Activated CD8-positive, alpha-beta memory T cell treated with anti-CD3 and anti-CD28 coated beads, Interleukin-2, amount 10 ng/mL, durations not matched to agents 7 days and 5 days (primary cell): ENCODE measurements at regions not wholly inside any gene's neighbourhood (a gene's known extent, or its start where the extent isn't known, plus 50 kb on each side); places are given as distances from the start of the nearest gene placed in this dataset.

Experiments used
- ATAC-seq: fragments of 150-1000 bp; cut with Tn5 transposase; one replicate; pipeline ENCODE4 v1.10.0; 2021; ENCODE audit warnings: moderate library complexity
- CTCF ChIA-PET: fragments of 350-600 bp; sonication (Branson Sonifier 250); formaldehyde crosslinking; loops from one replicate; lab custom pipeline; 2021; ENCODE audit warnings: antibody characterized with exemption; lab: Charles Lee
- DNase-seq: peaks from one replicate; pipeline ENCODE4 v3.0.0-alpha.2; 2020
- H3K27ac Mint-ChIP-seq: one replicate; pipeline ENCODE4 v1.8.0; 2021; ENCODE audit warnings: mild to moderate bottlenecking, mixed read lengths
- H3K27me3 Mint-ChIP-seq: one replicate; pipeline ENCODE4 v1.8.0; 2021; ENCODE audit warnings: mixed read lengths
- H3K36me3 Mint-ChIP-seq: one replicate; pipeline ENCODE4 v1.8.0; 2021; ENCODE audit warnings: mild to moderate bottlenecking, mixed read lengths
- H3K4me1 Mint-ChIP-seq: one replicate; pipeline ENCODE4 v1.8.0; 2021; ENCODE audit warnings: mixed read lengths
- H3K4me3 Mint-ChIP-seq: one replicate; pipeline ENCODE4 v1.8.0; 2021; ENCODE audit warnings: mild to moderate bottlenecking, moderate library complexity, mixed read lengths
- H3K9me3 Mint-ChIP-seq: one replicate; pipeline ENCODE4 v1.8.0; 2022; ENCODE audit warnings: low read depth, mixed read lengths

- DNase-seq (no peak), ATAC-seq (no peak)
- Mint-ChIP-seq H3K36me3 (no peaks in the 10 kb centered on the region), H3K27me3 (no peaks in the 10 kb centered on the region), H3K4me1 (no peaks in the 10 kb centered on the region), H3K9me3 (peaks cover 8% of the 10 kb centered on the region), H3K4me3 (no peak overlapping the region), H3K27ac (no peak overlapping the region)
- CTCF ChIA-PET = no interaction called here
Measured at GRCh38 chr5:13412040-13412595, 532.4 kb downstream of the DNAH5 start.

GRCh38 chr5:13408616-13409015 is 535.9 kb downstream of the DNAH5 start:
- ATAC-seq (no peak), DNase-seq (no peak)
- Mint-ChIP-seq H3K27me3 (no peaks in the 10 kb centered on the region), H3K4me3 (no peak overlapping the region), H3K36me3 (no peaks in the 10 kb centered on the region), H3K27ac (no peak overlapping the region), H3K4me1 (no peaks in the 10 kb centered on the region), H3K9me3 (peaks cover 3% of the 10 kb centered on the region)
- CTCF ChIA-PET = no interaction called here

- H3K4me1 Mint-ChIP-seq = no peaks in the 10 kb centered on the region
- H3K9me3 Mint-ChIP-seq = peaks cover 3% of the 10 kb centered on the region
- no peaks in the 10 kb centered on the region for H3K36me3 Mint-ChIP-seq
- CTCF ChIA-PET = no interaction called here
- ATAC-seq = no peak
- H3K27ac Mint-ChIP-seq = no peak overlapping the region
- H3K27me3 Mint-ChIP-seq = no peaks in the 10 kb centered on the region
- DNase-seq = no peak
- no peak overlapping the region for H3K4me3 Mint-ChIP-seq
Measured at GRCh38 chr5:13403351-13403750, 541.1 kb downstream of the DNAH5 start.

- no peaks in the 10 kb centered on the region for H3K27me3 Mint-ChIP-seq
- no peak overlapping the region for H3K4me3 Mint-ChIP-seq
- ATAC-seq = no peak
- H3K9me3 Mint-ChIP-seq = peaks cover 9% of the 10 kb centered on the region
- H3K36me3 Mint-ChIP-seq = no peaks in the 10 kb centered on the region
- CTCF ChIA-PET = no interaction called here
- H3K27ac Mint-ChIP-seq = no peak overlapping the region
- no peaks in the 10 kb centered on the region for H3K4me1 Mint-ChIP-seq
- no peak for DNase-seq
Measured at GRCh38 chr5:13385066-13385465, 559.4 kb downstream of the DNAH5 start.

- Mint-ChIP-seq H3K27ac (no peak overlapping the region), H3K27me3 (no peaks in the 10 kb centered on the region), H3K4me1 (no peaks in the 10 kb centered on the region), H3K36me3 (no peaks in the 10 kb centered on the region), H3K9me3 (peaks cover 6% of the 10 kb centered on the region), H3K4me3 (no peak overlapping the region)
- no peak for DNase-seq
- no peak for ATAC-seq
- CTCF ChIA-PET = no interaction called here
Measured at GRCh38 chr5:13382232-13382631, 562.3 kb downstream of the DNAH5 start.

- Mint-ChIP-seq H3K27ac (no peak overlapping the region), H3K27me3 (no peaks in the 10 kb centered on the region), H3K36me3 (no peaks in the 10 kb centered on the region), H3K4me1 (no peaks in the 10 kb centered on the region), H3K4me3 (no peak overlapping the region), H3K9me3 (peaks cover 8% of the 10 kb centered on the region)
- ATAC-seq (no peak), DNase-seq (no peak)
- CTCF ChIA-PET = no interaction called here
Measured at GRCh38 chr5:13378091-13378490, 566.4 kb downstream of the DNAH5 start.

- ATAC-seq (no peak), DNase-seq (no peak)
Measured at GRCh38 chr5:13359344-13359743, 585.1 kb downstream of the DNAH5 start.

GRCh38 chr5:13358342-13358741 is 586.1 kb downstream of the DNAH5 start:
- Mint-ChIP-seq H3K4me1 (no peaks in the 10 kb centered on the region), H3K27me3 (no peaks in the 10 kb centered on the region), H3K9me3 (peaks cover 5% of the 10 kb centered on the region), H3K4me3 (no peak overlapping the region), H3K27ac (no peak overlapping the region), H3K36me3 (no peaks in the 10 kb centered on the region)
- ATAC-seq (no peak), DNase-seq (no peak)
- CTCF ChIA-PET = no interaction called here

More at GRCh38 chr5:13359344-13359743, 585.1 kb downstream of the DNAH5 start:
- Mint-ChIP-seq H3K4me3 (no peak overlapping the region), H3K4me1 (no peaks in the 10 kb centered on the region), H3K27me3 (no peaks in the 10 kb centered on the region), H3K9me3 (peaks cover 5% of the 10 kb centered on the region), H3K36me3 (no peaks in the 10 kb centered on the region), H3K27ac (no peak overlapping the region)
- CTCF ChIA-PET = no interaction called here

GRCh38 chr5:13357929-13358328 is 586.6 kb downstream of the DNAH5 start:
- no peak for DNase-seq
- Mint-ChIP-seq H3K4me1 (no peaks in the 10 kb centered on the region), H3K4me3 (no peak overlapping the region), H3K27me3 (no peaks in the 10 kb centered on the region), H3K27ac (no peak overlapping the region), H3K36me3 (no peaks in the 10 kb centered on the region), H3K9me3 (peaks cover 5% of the 10 kb centered on the region)
- ATAC-seq = no peak
- CTCF ChIA-PET = no interaction called here

GRCh38 chr5:13356226-13356625 is 588.3 kb downstream of the DNAH5 start:
- Mint-ChIP-seq H3K4me3 (no peak overlapping the region), H3K9me3 (peaks cover 5% of the 10 kb centered on the region), H3K27me3 (no peaks in the 10 kb centered on the region), H3K27ac (no peak overlapping the region), H3K4me1 (no peaks in the 10 kb centered on the region), H3K36me3 (no peaks in the 10 kb centered on the region)
- DNase-seq (no peak), ATAC-seq (no peak)
- CTCF ChIA-PET = no interaction called here

- CTCF ChIA-PET = no interaction called here
- Mint-ChIP-seq H3K4me3 (no peak overlapping the region), H3K36me3 (no peaks in the 10 kb centered on the region), H3K9me3 (peaks cover 5% of the 10 kb centered on the region), H3K27me3 (no peaks in the 10 kb centered on the region), H3K27ac (no peak overlapping the region), H3K4me1 (no peaks in the 10 kb centered on the region)
- DNase-seq = no peak
- ATAC-seq = no peak
Measured at GRCh38 chr5:13354611-13355010, 589.9 kb downstream of the DNAH5 start.

GRCh38 chr5:13350767-13351166 is 593.7 kb downstream of the DNAH5 start:
- Mint-ChIP-seq H3K27me3 (no peaks in the 10 kb centered on the region), H3K27ac (no peak overlapping the region), H3K9me3 (peaks cover 2% of the 10 kb centered on the region), H3K36me3 (no peaks in the 10 kb centered on the region), H3K4me1 (no peaks in the 10 kb centered on the region), H3K4me3 (no peak overlapping the region)
- CTCF ChIA-PET = no interaction called here
- DNase-seq (no peak), ATAC-seq (no peak)

GRCh38 chr5:13348568-13348967 is 595.9 kb downstream of the DNAH5 start:
- no peak overlapping the region for H3K27ac Mint-ChIP-seq
- ATAC-seq (no peak), DNase-seq (no peak)
- CTCF ChIA-PET = no interaction called here
- H3K4me3 Mint-ChIP-seq = no peak overlapping the region
- peaks cover 2% of the 10 kb centered on the region for H3K9me3 Mint-ChIP-seq
- H3K27me3 Mint-ChIP-seq = no peaks in the 10 kb centered on the region
- no peaks in the 10 kb centered on the region for H3K36me3 Mint-ChIP-seq
- no peaks in the 10 kb centered on the region for H3K4me1 Mint-ChIP-seq

- Mint-ChIP-seq H3K27ac (no peak overlapping the region), H3K27me3 (no peaks in the 10 kb centered on the region), H3K36me3 (no peaks in the 10 kb centered on the region), H3K4me3 (no peak overlapping the region), H3K4me1 (no peaks in the 10 kb centered on the region), H3K9me3 (peaks cover 5% of the 10 kb centered on the region)
- DNase-seq (no peak), ATAC-seq (no peak)
- CTCF ChIA-PET = no interaction called here
Measured at GRCh38 chr5:13346401-13346800, 598.1 kb downstream of the DNAH5 start.

GRCh38 chr5:13339093-13339492 is 605.4 kb downstream of the DNAH5 start:
- H3K27ac Mint-ChIP-seq = no peak overlapping the region
- no peaks in the 10 kb centered on the region for H3K4me1 Mint-ChIP-seq
- H3K9me3 Mint-ChIP-seq = peaks cover 11% of the 10 kb centered on the region
- H3K27me3 Mint-ChIP-seq = no peaks in the 10 kb centered on the region
- no peak overlapping the region for H3K4me3 Mint-ChIP-seq
- no peak for DNase-seq
- ATAC-seq = no peak
- no peaks in the 10 kb centered on the region for H3K36me3 Mint-ChIP-seq
- CTCF ChIA-PET = no interaction called here
